ENCODE measurements at regions not wholly inside any gene's neighbourhood (a gene's known extent, or its start where the extent isn't known, plus 50 kb on each side); places are given as distances from the start of the nearest gene placed in this dataset.
"Not testable (repeated sequence)": the region's sequence is repeated elsewhere in the genome, so short reads cannot be mapped to it uniquely, and the experiment has no call there.

- no peaks in the 10 kb centered on the region for H3K27me3 ChIP-seq (ENCODE audit: insufficient read depth, low read length, poor library complexity)
- no peak overlapping the region for H3K27ac ChIP-seq (ENCODE audit: low read length)
- H3K4me3 ChIP-seq (ENCODE audit: low read depth in 1 of 2, low read length in 2 of 2) = no peak overlapping the region
- H3K36me3 ChIP-seq (ENCODE audit: insufficient read depth, low read length) = no peaks in the 10 kb centered on the region
- DNase-seq = no peak
- no peak overlapping the region for H3K9ac ChIP-seq (ENCODE audit: low read depth, low read length)
- H4K20me1 ChIP-seq (ENCODE audit: insufficient read depth, low read length) = no peaks in the 10 kb centered on the region
- H3K4me1 ChIP-seq (ENCODE audit: insufficient read depth, low read length) = no peaks in the 10 kb centered on the region
- no peak for TF ChIP-seq CTCF (IDR thresholded peaks at IDR 0.05; ENCODE audit: borderline replicate concordance, extremely low read depth, low read length, poor library complexity, severe bottlenecking)
- TF ChIP-seq EZH2 (IDR thresholded peaks at IDR 0.05; ENCODE audit: borderline replicate concordance, low read depth, low read length, severe bottlenecking) = no peak
- no peak overlapping the region for H3K4me2 ChIP-seq (ENCODE audit: insufficient read depth, low read length)
- no peak overlapping the region for H2AFZ ChIP-seq (ENCODE audit: low read depth, low read length)
- H3K79me2 ChIP-seq (ENCODE audit: insufficient read depth, low read length) = no peaks in the 10 kb centered on the region
- ATAC-seq (ENCODE audit: insufficient read depth, low read depth) = no peak
- no peaks in the 10 kb centered on the region for H3K9me3 ChIP-seq (ENCODE audit: insufficient read depth, low read length, severe bottlenecking)
Measured at GRCh38 chr20:7171911-7172310, 404.4 kb downstream of the BMP2 start.

- H3K4me1 ChIP-seq (ENCODE audit: insufficient read depth, low read length) = no peaks in the 10 kb centered on the region
- H3K4me3 ChIP-seq (ENCODE audit: low read depth in 1 of 2, low read length in 2 of 2) = no peak overlapping the region
- ATAC-seq (ENCODE audit: insufficient read depth, low read depth) (no peak), DNase-seq (no peak)
- no peaks in the 10 kb centered on the region for H3K79me2 ChIP-seq (ENCODE audit: insufficient read depth, low read length)
- TF ChIP-seq CTCF (IDR thresholded peaks at IDR 0.05; ENCODE audit: borderline replicate concordance, extremely low read depth, low read length, poor library complexity, severe bottlenecking) (no peak), EZH2 (IDR thresholded peaks at IDR 0.05; ENCODE audit: borderline replicate concordance, low read depth, low read length, severe bottlenecking) (no peak)
- H3K9ac ChIP-seq (ENCODE audit: low read depth, low read length) = no peak overlapping the region
- H3K4me2 ChIP-seq (ENCODE audit: insufficient read depth, low read length) = no peak overlapping the region
- H2AFZ ChIP-seq (ENCODE audit: low read depth, low read length) = no peak overlapping the region
- no peaks in the 10 kb centered on the region for H3K9me3 ChIP-seq (ENCODE audit: insufficient read depth, low read length, severe bottlenecking)
- H3K27ac ChIP-seq (ENCODE audit: low read length) = no peak overlapping the region
- H4K20me1 ChIP-seq (ENCODE audit: insufficient read depth, low read length) = no peaks in the 10 kb centered on the region
- no peaks in the 10 kb centered on the region for H3K36me3 ChIP-seq (ENCODE audit: insufficient read depth, low read length)
- H3K27me3 ChIP-seq (ENCODE audit: insufficient read depth, low read length, poor library complexity) = no peaks in the 10 kb centered on the region
Measured at GRCh38 chr20:7174554-7174953, 407.1 kb downstream of the BMP2 start.

GRCh38 chr20:7175827-7176226 lies 408.3 kb downstream of the BMP2 start:
- not testable (repeated sequence) for H3K36me3 ChIP-seq (ENCODE audit: insufficient read depth, low read length); H2AFZ ChIP-seq (ENCODE audit: low read depth, low read length); H3K4me2 ChIP-seq (ENCODE audit: insufficient read depth, low read length); H3K4me3 ChIP-seq (ENCODE audit: low read depth in 1 of 2, low read length in 2 of 2); H3K27me3 ChIP-seq (ENCODE audit: insufficient read depth, low read length, poor library complexity); H3K27ac ChIP-seq (ENCODE audit: low read length); ATAC-seq (ENCODE audit: insufficient read depth, low read depth); DNase-seq; H3K9me3 ChIP-seq (ENCODE audit: insufficient read depth, low read length, severe bottlenecking); H4K20me1 ChIP-seq (ENCODE audit: insufficient read depth, low read length); H3K4me1 ChIP-seq (ENCODE audit: insufficient read depth, low read length); H3K79me2 ChIP-seq (ENCODE audit: insufficient read depth, low read length); H3K9ac ChIP-seq (ENCODE audit: low read depth, low read length)

GRCh38 chr20:7178004-7178403 lies 410.5 kb downstream of the BMP2 start:
- no peak overlapping the region for H2AFZ ChIP-seq (ENCODE audit: low read depth, low read length)
- H3K79me2 ChIP-seq (ENCODE audit: insufficient read depth, low read length) = no peaks in the 10 kb centered on the region
- no peak overlapping the region for H3K9ac ChIP-seq (ENCODE audit: low read depth, low read length)
- no peaks in the 10 kb centered on the region for H4K20me1 ChIP-seq (ENCODE audit: insufficient read depth, low read length)
- no peak overlapping the region for H3K4me3 ChIP-seq (ENCODE audit: low read depth in 1 of 2, low read length in 2 of 2)
- H3K9me3 ChIP-seq (ENCODE audit: insufficient read depth, low read length, severe bottlenecking) = no peaks in the 10 kb centered on the region
- TF ChIP-seq CTCF (IDR thresholded peaks at IDR 0.05; ENCODE audit: borderline replicate concordance, extremely low read depth, low read length, poor library complexity, severe bottlenecking) (no peak), EZH2 (IDR thresholded peaks at IDR 0.05; ENCODE audit: borderline replicate concordance, low read depth, low read length, severe bottlenecking) (no peak)
- DNase-seq (no peak), ATAC-seq (ENCODE audit: insufficient read depth, low read depth) (no peak)
- H3K4me2 ChIP-seq (ENCODE audit: insufficient read depth, low read length) = no peak overlapping the region
- no peaks in the 10 kb centered on the region for H3K4me1 ChIP-seq (ENCODE audit: insufficient read depth, low read length)
- no peak overlapping the region for H3K27ac ChIP-seq (ENCODE audit: low read length)
- H3K27me3 ChIP-seq (ENCODE audit: insufficient read depth, low read length, poor library complexity) = no peaks in the 10 kb centered on the region
- no peaks in the 10 kb centered on the region for H3K36me3 ChIP-seq (ENCODE audit: insufficient read depth, low read length)

Measured in DND-41 (cell line).